LoVo (cell line): ENCODE measurements at regions not wholly inside any gene's neighbourhood (a gene's known extent, or its start where the extent isn't known, plus 50 kb on each side); places are given as distances from the start of the nearest gene placed in this dataset.
A peak's percentile ranks its signal among the peaks of the same experiment; 100 is the strongest.

Experiments used
- DNase-seq: peaks from one replicate; pipeline ENCODE4 v3.0.0-alpha.2; 2016; ENCODE audit warnings: low spot score

GRCh38 chr20:47406849-47407682 lies 50.6 kb upstream of the ZMYND8 start:
- no peak for DNase-seq

- DNase-seq = no peak
Observed at GRCh38 chr20:47411161-47411560, 54.7 kb upstream of the ZMYND8 start.

- DNase-seq = no peak
Observed at GRCh38 chr20:47412083-47412482, 55.6 kb upstream of the ZMYND8 start.

- DNase-seq = no peak
Observed at GRCh38 chr20:47413189-47413588, 56.7 kb upstream of the ZMYND8 start.

GRCh38 chr20:47417245-47418068 lies 61.0 kb upstream of the ZMYND8 start:
- DNase-seq = no peak

- no peak for DNase-seq
Observed at GRCh38 chr20:47418069-47418757, 61.7 kb upstream of the ZMYND8 start.

DNA sequence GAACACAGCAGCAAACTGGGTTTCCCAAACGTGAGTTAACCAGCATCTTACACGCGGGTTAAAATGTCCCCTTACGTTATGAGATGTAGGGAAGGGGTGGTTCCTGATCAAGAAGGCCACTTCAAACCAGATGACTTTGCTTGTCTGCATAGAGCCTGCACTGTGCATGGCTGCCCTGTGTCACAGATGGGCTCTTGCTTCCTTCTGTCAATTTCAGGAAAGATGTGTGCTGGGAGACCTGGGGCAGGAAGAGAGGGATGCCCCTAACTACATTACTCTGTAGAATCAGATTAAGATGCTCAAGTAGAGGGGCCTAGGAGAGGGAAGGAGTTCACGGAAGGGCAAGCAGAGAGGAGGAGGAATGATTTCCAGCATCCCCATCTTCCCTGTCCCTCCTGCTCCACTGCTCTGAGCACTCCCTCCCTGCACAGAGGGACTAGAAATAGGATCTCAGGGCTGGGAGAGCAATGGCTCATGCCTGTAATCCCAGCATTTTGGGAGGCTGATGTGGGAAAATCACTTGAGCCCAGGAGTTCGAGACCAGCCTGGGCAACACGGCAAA lies 63.5 kb upstream of the ZMYND8 start:
- no peak for DNase-seq

DNA sequence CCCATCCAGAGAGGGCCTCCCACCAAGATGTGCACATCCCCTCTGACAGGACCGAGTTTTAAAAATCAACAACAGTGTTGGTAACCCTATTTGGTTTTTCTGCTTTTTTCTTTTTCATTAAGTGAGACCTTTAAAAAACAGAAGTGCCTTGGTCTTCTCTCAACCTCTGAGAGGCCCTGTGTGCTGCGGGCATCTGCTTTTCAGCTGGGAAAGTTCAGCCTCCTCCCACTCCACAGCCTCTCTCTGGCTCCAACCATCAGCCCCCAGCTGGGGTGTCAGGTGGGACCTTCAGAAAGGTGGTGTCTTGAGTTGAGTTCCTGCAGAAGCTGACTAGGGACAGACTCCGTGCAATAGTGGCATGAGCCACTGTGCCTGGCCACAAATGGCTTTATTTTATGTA lies 64.6 kb upstream of the ZMYND8 start:
- DNase-seq = no peak

DNA sequence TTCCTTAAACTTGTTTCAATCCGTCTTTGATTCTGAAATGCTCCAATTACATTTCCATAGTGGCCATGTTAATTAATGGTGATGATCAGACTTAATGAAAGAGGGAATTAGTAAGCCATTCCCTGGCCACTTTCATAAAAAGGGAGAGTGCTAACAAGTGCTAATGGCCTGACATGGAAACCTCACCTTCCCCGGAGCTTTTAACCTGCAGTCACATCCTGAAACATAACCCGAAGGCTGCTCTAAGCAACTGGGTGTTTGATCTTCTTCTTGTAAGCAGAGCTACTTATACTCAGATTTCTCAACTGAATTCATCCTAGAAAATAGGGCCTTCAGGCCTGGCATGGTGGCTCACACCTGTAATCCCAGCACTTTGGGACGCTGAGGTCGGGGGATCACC lies 67.1 kb upstream of the ZMYND8 start:
- DNase-seq = no peak

DNA sequence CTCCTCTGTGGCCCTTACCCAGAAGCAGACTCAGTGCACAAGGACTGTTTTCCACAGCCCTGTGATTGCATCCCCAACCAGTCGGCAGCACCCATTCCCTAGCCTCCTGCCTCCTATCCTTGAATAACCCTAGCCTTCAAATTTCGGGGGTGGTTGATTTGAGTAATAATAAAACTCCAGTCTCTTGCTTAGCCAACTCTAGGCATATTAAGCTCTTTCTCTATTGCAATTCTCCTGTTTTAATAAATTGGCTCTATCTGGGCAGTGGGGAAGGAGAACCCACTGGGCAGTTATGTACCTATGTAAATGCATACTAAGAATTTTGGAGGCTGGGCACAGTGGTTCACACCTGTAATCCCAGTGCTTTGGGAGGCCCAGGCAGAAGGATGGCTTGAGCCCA lies 70.6 kb upstream of the ZMYND8 start:
- DNase-seq = no peak

DNA sequence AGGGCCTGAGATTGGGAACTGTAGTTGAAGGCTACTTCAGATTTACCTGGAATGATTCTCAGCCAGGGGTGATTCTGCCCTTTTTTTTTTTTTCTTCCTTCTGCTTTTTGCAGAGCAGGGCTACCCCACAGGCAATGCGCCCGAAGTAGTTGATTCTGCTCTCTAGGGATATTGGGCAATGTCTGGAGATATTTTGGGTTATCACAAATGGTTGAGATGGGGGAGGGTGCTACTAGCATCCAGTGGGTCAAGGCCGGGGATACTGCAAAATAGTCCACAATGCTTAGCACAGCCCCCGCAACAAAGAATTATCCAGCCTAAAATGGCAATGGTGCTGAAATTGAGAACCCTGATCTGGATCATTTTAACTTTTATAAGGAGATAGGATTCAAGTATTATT lies 71.2 kb upstream of the ZMYND8 start:
- no peak for DNase-seq

GRCh38 chr20:47428164-47428563 lies 71.7 kb upstream of the ZMYND8 start:
- DNase-seq = no peak

DNA sequence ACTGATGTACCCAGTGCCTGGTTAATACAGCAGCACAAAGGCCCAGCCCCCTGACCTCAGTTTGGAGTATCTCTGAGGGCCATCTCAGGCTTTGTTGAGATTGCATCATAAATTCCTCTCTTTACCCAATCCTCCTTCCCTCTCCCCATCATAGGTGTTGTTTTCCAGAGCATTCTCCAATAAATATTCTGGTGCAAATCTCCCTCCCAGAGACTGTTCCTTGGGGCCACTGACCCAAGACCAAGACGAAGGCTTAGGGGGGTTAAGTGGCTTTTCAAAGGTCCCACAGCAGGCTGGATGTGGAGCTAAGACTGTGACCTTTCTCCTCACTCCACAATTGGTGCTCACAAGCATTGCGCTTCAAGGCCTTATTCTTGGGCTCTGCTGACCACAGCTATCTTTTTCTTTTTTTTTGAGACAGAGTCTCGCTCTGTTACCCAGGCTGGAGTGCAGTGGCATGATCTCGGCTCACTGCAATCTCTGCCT lies 72.4 kb upstream of the ZMYND8 start:
- no peak for DNase-seq

DNA sequence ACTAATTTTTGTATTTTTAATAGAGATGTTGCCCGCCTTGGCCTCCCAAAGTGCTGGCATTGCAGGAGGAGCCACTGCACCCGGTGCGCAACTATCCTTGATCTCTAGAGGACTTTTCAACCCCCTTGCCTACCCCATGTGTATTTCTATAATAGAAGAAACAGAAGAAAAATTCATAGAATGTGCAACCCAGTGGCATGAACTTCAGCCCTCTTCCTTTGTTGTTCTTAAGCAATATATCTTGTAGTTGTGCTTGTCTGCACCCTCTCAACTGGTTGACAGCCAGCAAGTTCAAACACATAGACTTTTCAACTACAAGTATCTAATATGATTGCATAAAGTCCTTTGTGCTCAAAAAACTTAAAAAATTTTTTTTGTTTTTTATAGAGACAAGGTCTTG lies 72.3 kb upstream of the NCOA3 start:
- no peak for DNase-seq

DNA sequence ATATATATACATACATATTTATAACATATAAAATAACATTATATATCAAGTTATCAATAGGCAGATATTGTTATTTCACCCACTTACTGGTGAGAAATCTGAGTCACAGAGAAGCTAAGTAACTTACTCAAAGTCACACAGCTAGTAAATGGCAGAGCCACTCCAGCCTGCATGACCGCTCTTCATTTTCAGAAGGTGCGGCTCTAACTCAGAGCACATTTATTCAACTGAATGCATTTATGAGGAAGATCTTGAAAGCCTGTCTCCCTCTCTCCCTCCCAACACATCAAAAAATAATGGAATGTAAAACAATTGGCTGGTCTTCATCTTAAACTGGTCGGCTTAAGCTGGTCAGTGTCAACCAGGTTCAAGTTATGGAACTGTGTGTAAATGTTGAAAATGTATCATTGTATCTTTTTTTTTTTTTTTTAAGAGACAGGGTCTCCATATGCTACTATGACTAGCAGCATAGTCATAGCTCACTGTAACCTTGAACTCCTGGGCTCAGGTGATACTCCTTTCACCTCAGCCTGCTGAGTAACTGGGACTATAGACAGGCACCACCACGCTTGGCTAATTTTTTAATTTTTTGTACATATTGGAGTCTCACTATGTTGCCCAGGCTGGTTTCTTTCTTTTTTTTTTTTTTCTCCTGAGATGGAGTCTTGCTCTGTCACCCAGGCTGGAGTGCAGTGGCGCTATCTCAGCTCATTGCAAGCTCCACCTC lies 70.7 kb upstream of the NCOA3 start:
- DNase-seq = no peak

GRCh38 chr20:47432834-47433210 lies 68.9 kb upstream of the NCOA3 start:
- no peak for DNase-seq

- DNase-seq = peak; percentile 50
Observed at GRCh38 chr20:47434128-47434779, 67.4 kb upstream of the NCOA3 start.

DNA sequence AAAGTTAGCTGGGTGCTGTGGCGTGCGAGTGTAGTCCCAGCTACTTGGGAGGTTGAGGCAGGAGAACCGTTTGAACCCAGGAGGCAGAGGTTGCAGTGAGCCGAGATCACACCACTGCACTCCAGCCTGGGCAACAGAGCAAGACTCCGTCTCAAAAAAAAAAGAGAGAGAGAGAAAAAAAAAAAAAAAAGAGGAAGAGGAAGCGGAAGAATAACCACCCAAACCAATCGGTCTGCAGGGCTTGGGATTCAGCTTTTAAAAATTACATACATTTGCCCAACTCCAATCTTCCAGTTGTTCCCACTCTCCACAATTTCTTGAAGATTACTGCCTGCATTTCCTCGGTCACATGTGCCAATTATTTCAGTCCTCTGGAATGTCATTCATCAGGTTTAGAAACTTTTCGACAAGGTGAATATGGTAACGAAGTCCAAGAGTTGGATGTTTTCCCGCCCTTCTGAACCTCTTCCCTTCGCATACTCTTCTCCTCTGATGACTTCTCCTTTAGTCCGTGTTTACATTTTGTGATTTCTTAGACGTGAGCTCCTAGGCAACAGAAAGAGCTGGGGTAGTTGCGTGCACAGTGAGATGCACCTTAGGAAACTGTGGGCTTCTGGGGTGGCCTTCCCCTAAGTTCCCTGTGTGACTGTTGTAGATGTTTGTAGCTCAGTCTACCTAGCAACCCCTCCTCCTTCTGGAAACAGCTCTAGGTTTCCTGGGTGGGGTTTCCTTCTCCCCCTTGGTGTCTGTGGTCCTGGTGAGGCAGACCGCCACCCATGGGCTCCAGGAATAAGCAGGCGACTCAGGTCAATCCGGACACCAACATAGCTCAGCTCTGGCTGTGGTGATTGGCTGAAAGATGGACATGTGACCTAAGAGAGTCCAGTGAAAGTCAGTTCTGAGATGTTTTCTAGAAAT lies 63.0 kb upstream of the NCOA3 start:
- peak; percentile 58 for DNase-seq

DNA sequence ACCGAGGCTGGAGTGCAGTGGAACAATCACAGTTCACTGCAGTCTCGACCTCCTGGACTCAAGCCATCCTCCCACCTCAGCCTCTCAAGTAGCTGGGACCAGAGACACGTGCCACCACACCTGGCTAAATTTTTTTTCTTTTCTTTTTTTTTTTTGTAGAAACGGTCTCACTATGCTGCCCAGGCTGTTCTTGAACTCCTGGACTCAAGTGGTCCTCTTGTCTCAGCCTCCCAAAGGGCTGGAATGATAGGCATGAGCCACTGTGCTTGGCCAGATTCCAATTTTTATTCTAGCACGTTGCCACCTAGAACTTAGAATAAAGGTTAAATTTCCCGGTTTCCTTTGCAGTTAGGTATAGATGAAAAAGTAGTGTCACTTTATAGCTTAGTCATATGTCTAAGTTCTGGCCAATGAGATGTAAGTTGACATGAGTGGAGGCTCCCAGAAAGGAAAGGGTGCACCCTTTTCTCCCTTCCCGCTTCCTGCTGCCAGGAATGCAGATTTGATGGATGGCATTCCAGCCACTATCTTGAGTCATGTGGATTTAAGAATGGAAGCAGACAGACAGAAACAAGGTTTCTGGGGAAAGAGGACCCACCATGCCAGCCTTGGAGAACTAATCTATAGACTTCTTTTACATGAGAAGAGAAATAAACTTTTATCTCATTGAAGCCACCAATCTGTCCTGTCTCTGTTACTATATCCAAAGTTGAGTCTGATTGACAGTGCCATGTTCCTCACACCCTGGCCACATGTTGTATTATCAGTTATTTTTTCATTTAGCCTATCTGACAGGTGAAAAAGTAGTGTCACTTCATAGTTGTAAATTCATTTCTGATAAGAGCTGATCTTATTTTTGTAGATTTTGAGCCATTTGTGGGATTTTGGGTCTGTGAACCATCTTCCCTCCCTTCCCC lies 60.6 kb upstream of the NCOA3 start:
- no peak for DNase-seq
